Neural crest cell (in vitro differentiated cells): ENCODE measurements at regions not wholly inside any gene's neighbourhood (a gene's known extent, or its start where the extent isn't known, plus 50 kb on each side); places are given as distances from the start of the nearest gene placed in this dataset.

Experiments
- DNase-seq: peaks from one replicate; pipeline ENCODE4 v3.0.0; 2021; ENCODE audit warnings: low read depth, mixed read lengths, low spot score
- H3K27ac Mint-ChIP-seq: one replicate; pipeline ENCODE4 v1.8.0; 2021; ENCODE audit warnings: mild to moderate bottlenecking, mixed read lengths; ENCODE audit not compliant: unreplicated experiment
- H3K27me3 Mint-ChIP-seq: 2 replicates; pipeline ENCODE4 v1.8.0; 2021; ENCODE audit warnings: low read depth, mild to moderate bottlenecking, mixed read lengths
- H3K36me3 Mint-ChIP-seq: 2 replicates; pipeline ENCODE4 v1.8.0; 2021; ENCODE audit warnings: low read depth, mild to moderate bottlenecking, mixed read lengths
- H3K4me1 Mint-ChIP-seq: 2 replicates; pipeline ENCODE4 v1.8.0; 2021; ENCODE audit warnings: mixed read lengths
- H3K4me3 Mint-ChIP-seq: one replicate; pipeline ENCODE4 v1.8.0; 2021; ENCODE audit warnings: mild to moderate bottlenecking, mixed read lengths
- H3K9me3 Mint-ChIP-seq: 2 replicates; pipeline ENCODE4 v1.8.0; 2021; ENCODE audit warnings: mixed read lengths
- TF ChIP-seq, protein P1 (sequence below): fragments of 200-600 bp; sonication (generic); conservative IDR thresholded peaks from 2 replicates; pipeline ENCODE4 v1.5.0; 2021; ENCODE audit warnings: antibody characterized with exemption, mild to moderate bottlenecking

GRCh38 chr4:104138116-104138515 lies 356.6 kb downstream of the CXXC4 start:
- no peak for DNase-seq
- H3K27ac Mint-ChIP-seq = no peak overlapping the region
- H3K27me3 Mint-ChIP-seq = no peaks in the 10 kb centered on the region
- H3K4me3 Mint-ChIP-seq = no peak overlapping the region
- TF ChIP-seq, protein P1, sequence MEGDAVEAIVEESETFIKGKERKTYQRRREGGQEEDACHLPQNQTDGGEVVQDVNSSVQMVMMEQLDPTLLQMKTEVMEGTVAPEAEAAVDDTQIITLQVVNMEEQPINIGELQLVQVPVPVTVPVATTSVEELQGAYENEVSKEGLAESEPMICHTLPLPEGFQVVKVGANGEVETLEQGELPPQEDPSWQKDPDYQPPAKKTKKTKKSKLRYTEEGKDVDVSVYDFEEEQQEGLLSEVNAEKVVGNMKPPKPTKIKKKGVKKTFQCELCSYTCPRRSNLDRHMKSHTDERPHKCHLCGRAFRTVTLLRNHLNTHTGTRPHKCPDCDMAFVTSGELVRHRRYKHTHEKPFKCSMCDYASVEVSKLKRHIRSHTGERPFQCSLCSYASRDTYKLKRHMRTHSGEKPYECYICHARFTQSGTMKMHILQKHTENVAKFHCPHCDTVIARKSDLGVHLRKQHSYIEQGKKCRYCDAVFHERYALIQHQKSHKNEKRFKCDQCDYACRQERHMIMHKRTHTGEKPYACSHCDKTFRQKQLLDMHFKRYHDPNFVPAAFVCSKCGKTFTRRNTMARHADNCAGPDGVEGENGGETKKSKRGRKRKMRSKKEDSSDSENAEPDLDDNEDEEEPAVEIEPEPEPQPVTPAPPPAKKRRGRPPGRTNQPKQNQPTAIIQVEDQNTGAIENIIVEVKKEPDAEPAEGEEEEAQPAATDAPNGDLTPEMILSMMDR = no peak
- H3K4me1 Mint-ChIP-seq = no peaks in the 10 kb centered on the region
- H3K36me3 Mint-ChIP-seq = no peaks in the 10 kb centered on the region
- peaks cover 5% of the 10 kb centered on the region for H3K9me3 Mint-ChIP-seq

DNA sequence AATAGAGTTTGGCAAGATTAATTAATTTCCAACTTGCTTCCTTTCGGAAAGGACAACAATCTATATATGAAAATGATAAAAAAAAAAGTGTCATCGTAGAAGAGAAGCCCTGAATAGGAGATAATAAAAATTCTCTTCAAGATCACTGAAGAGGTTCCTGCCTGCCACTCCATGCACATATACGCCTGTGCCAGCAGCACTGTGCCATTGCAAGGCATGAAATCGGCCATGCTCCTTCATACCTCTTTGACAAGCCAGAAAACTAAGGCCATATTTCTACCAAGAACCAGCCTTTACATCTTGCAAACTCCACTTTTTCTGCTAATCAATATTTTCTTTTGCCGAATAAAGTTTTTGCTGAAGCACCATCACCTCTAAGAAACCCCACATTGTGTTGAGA lies 365.5 kb downstream of the CXXC4 start:
- Mint-ChIP-seq H3K4me3 (no peak overlapping the region), H3K9me3 (peaks cover 5% of the 10 kb centered on the region), H3K27me3 (no peaks in the 10 kb centered on the region), H3K27ac (no peak overlapping the region), H3K4me1 (no peaks in the 10 kb centered on the region), H3K36me3 (no peaks in the 10 kb centered on the region)
- no peak for DNase-seq
- TF ChIP-seq, protein P1 = no peak

- TF ChIP-seq, protein P1 = no peak
- Mint-ChIP-seq H3K4me3 (no peak overlapping the region), H3K9me3 (peaks cover 5% of the 10 kb centered on the region), H3K27ac (no peak overlapping the region), H3K36me3 (no peaks in the 10 kb centered on the region), H3K4me1 (no peaks in the 10 kb centered on the region), H3K27me3 (no peaks in the 10 kb centered on the region)
- DNase-seq = no peak
These were observed 365.9 kb downstream of the CXXC4 start for GRCh38 chr4:104128850-104129213.

GRCh38 chr4:104128031-104128849 lies 366.5 kb downstream of the CXXC4 start:
- Mint-ChIP-seq H3K27me3 (no peaks in the 10 kb centered on the region), H3K36me3 (no peaks in the 10 kb centered on the region), H3K4me1 (no peaks in the 10 kb centered on the region), H3K27ac (no peak overlapping the region), H3K4me3 (no peak overlapping the region), H3K9me3 (peaks cover 3% of the 10 kb centered on the region)
- DNase-seq = no peak
- TF ChIP-seq, protein P1 = no peak

DNA sequence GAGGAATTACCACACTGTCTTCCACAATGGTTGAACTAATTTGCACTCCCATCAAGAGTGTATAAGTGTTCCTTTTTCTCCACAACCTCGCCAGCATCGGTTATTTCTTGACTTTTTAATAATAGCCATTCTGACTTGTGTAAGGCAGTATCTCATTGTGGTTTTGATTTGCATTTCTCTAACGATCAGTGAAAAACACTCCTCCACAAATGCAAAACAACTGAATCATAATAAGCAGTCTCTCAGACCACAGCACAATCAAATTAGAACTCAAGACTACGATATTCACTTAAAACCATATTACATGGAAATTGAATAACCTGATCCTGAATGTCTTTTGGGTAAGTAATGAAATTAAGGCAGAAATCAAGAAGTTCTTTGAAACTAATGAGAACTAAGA lies 371.7 kb downstream of the CXXC4 start:
- H3K4me3 Mint-ChIP-seq = no peak overlapping the region

More for the DNA sequence above, 371.7 kb downstream of the CXXC4 start:
- Mint-ChIP-seq H3K27ac (no peak overlapping the region), H3K36me3 (no peaks in the 10 kb centered on the region), H3K9me3 (peaks cover 3% of the 10 kb centered on the region), H3K4me1 (no peaks in the 10 kb centered on the region), H3K27me3 (no peaks in the 10 kb centered on the region)
- no peak for DNase-seq
- TF ChIP-seq, protein P1 = no peak
